K562 (cell line): ENCODE measurements at regions not wholly inside any gene's neighbourhood (a gene's known extent, or its start where the extent isn't known, plus 50 kb on each side); places are given as distances from the start of the nearest gene placed in this dataset.

Experiments
- ATAC-seq: fragments of 200-7000 bp; cut with Tn5 transposase; 3 replicates; pipeline ENCODE4 v1.9.1; 2020; ENCODE audit warnings: moderate library complexity
- BruUV-seq: library from RNA; stranded (reverse); fragments of 400-500 nt; replicated peaks from 2 replicates; lab custom pipeline; 2021; lab: Mats Ljungman, UMichigan
- CTCF ChIA-PET: fragments of 300-600 bp; formaldehyde crosslinking; extraction: SDS; loops from one replicate; lab custom pipeline; 2021; ENCODE audit warnings: low intra/inter-chr PET ratio; lab: Yijun Ruan, JAX
- POLR2A ChIA-PET: fragments of 300-600, 350-650 bp; sonication (Branson Sonifier 250); formaldehyde crosslinking; extraction: SDS; loops from one replicate; lab custom pipeline; 2021; ENCODE audit warnings: antibody characterized with exemption, inconsistent platforms; lab: Yijun Ruan, JAX
- DNase-seq, 4 experiments: peaks; one replicate each; pipeline versions ENCODE4 v3.0.0 to v3.0.0-alpha.2; 2011 to 2018; ENCODE audit warnings: low spot score in 3 of 4, mixed read lengths in 3 of 4; ENCODE audit errors: extremely low read depth in 1 of 4
- FAIRE-seq: peaks from 2 replicates; lab custom pipeline; 2011; peaks lifted over from hg19 to GRCh38; lab: Jason Lieb, UNC
- H2AFZ ChIP-seq: 2 replicates; pipeline ENCODE4 v1.6.0; 2011; ENCODE audit warnings: low read depth, low read length, control low read depth, inconsistent platforms
- H3K27ac ChIP-seq: fragments of 200-600 bp; 3 replicates; pipeline ENCODE4 v1.8.0; 2011; ENCODE audit warnings: low read depth, mild to moderate bottlenecking, control low read depth, inconsistent platforms, low read length, moderate library complexity, mixed read lengths; ENCODE audit errors: extremely low read depth
- H3K27me3 ChIP-seq, 2 experiments: fragments of 300-600 bp in 1 of 2; 2 replicates in 1 of 2; 3 replicates in 1 of 2; pipeline versions ENCODE4 v1.6.0 to v1.8.0; 2011; ENCODE audit warnings: inconsistent platforms in 2 of 2, low read length in 2 of 2, mild to moderate bottlenecking in 1 of 2, mixed read lengths in 1 of 2, moderate library complexity in 1 of 2; ENCODE audit not compliant: control insufficient read depth in 2 of 2, insufficient read depth in 2 of 2
- H3K36me3 ChIP-seq: fragments of 300-600 bp; 3 replicates; pipeline ENCODE4 v1.8.0; 2011; ENCODE audit warnings: mild to moderate bottlenecking, low read length, inconsistent platforms; ENCODE audit not compliant: control insufficient read depth, insufficient read depth
- H3K4me1 ChIP-seq, 2 experiments: fragments of 200-600 bp in 1 of 2; replicated peaks in 1 of 2; 2 replicates in 1 of 2; 3 replicates in 1 of 2; pipeline versions ENCODE4 v1.5.1 to v1.8.0; 2011; ENCODE audit warnings: inconsistent platforms in 2 of 2, low read length in 2 of 2, mild to moderate bottlenecking in 1 of 2, mixed read lengths in 1 of 2, moderate library complexity in 1 of 2; ENCODE audit not compliant: control insufficient read depth in 2 of 2, insufficient read depth in 2 of 2
- H3K4me2 ChIP-seq: 2 replicates; pipeline ENCODE4 v1.6.1; 2011; ENCODE audit warnings: low read length, control low read depth, inconsistent platforms, mixed read lengths; ENCODE audit not compliant: insufficient read depth
- H3K4me3 ChIP-seq: fragments of 200-600 bp; sonication (generic), shearing (Covaris generic); 2 replicates; pipeline ENCODE4 v1.5.1; 2016; ENCODE audit warnings: control low read depth, inconsistent platforms
- H3K79me2 ChIP-seq: fragments of 200-600 bp; 3 replicates; pipeline ENCODE4 v1.8.0; 2011; ENCODE audit warnings: low read length, inconsistent platforms; ENCODE audit not compliant: control insufficient read depth, insufficient read depth
- H3K9ac ChIP-seq, 2 experiments: 2 replicates each; pipeline versions ENCODE4 v1.6.0 to v1.6.1; 2011; ENCODE audit warnings: low read depth in 2 of 2, low read length in 2 of 2, control low read depth in 1 of 2, inconsistent platforms in 1 of 2, mild to moderate bottlenecking in 1 of 2, mixed read lengths in 1 of 2; ENCODE audit not compliant: insufficient read depth in 1 of 2
- H3K9me1 ChIP-seq: one replicate; pipeline ENCODE4 v1.6.0; 2011; ENCODE audit warnings: inconsistent platforms, mild to moderate bottlenecking, low read length, moderate library complexity; ENCODE audit not compliant: control insufficient read depth, insufficient read depth
- H3K9me3 ChIP-seq: replicated peaks from 2 replicates; pipeline ENCODE4 v1.5.1; 2011; ENCODE audit warnings: low read depth, low read length, inconsistent platforms; ENCODE audit not compliant: control insufficient read depth, insufficient read depth
- H4K20me1 ChIP-seq: replicated peaks from 2 replicates; pipeline ENCODE4 v1.6.1; 2011; ENCODE audit warnings: low read length, inconsistent platforms, mixed read lengths; ENCODE audit not compliant: control insufficient read depth, insufficient read depth
- ARID2 ChIP-seq: fragments of 450-650 bp; IDR thresholded peaks from 2 replicates; pipeline ENCODE4 v1.6.1; 2017; ENCODE audit warnings: antibody characterized with exemption, mild to moderate bottlenecking
- FOS ChIP-seq: IDR thresholded peaks from 3 replicates; pipeline ENCODE4 v1.6.1; 2011; ENCODE audit not compliant: insufficient read length; ENCODE audit errors: extremely low read depth
- HDGF ChIP-seq: fragments of 450-650 bp; IDR thresholded peaks from 2 replicates; pipeline ENCODE4 v1.6.1; 2016
- RHOXF2B ChIP-seq: fragments of 250-450 bp; sonication (Bioruptor Pico); conservative IDR thresholded peaks from 2 replicates; pipeline ENCODE4 v1.5.1; 2021
- SNAPC5 ChIP-seq: fragments of 250-450 bp; sonication (Bioruptor Pico); IDR thresholded peaks from 2 replicates; pipeline ENCODE4 v1.8.0; 2021; ENCODE audit warnings: moderate library complexity, mild to moderate bottlenecking, inconsistent platforms
- SRSF1 ChIP-seq: fragments of 200-400 bp; formaldehyde crosslinking; IDR thresholded peaks from 2 replicates; pipeline ENCODE4 v1.6.1; 2017; ENCODE audit warnings: mild to moderate bottlenecking, low read depth, low read length, moderate library complexity
- ZNF282 ChIP-seq: sonication (generic); formaldehyde crosslinking; IDR thresholded peaks from 2 replicates; pipeline ENCODE4 v1.8.1; 2023; ENCODE audit warnings: missing genetic modification reagents
- ZNF436 ChIP-seq: fragments of 250-450, 450-650 bp; sonication (Bioruptor Pico); formaldehyde crosslinking; IDR thresholded peaks from 2 replicates; pipeline ENCODE4 v1.7.0; 2020; ENCODE audit warnings: mild to moderate bottlenecking
- WGBS: fragments of 100-300 bp; shearing (Covaris generic); methylation state at CpG from one replicate; pipeline ENCODE4 v1.1.6; 2016; ENCODE audit warnings: low coverage, mixed read lengths; ENCODE audit not compliant: insufficient coverage; ENCODE audit errors: missing lambda C conversion rate; 5-methylcytosine and 5-hydroxymethylcytosine counted together
- in situ Hi-C: fragments of 300-500 bp; cut with MboI; formaldehyde crosslinking; loops from 4 replicates; pipeline ENCODE4 v1.15.0; 2018; ENCODE audit warnings: inconsistent platforms, mixed read lengths
- intact Hi-C: fragments of 100-400 bp; cut with micrococcal nuclease; formaldehyde crosslinking; loops from 2 replicates; pipeline ENCODE4 v1.14.2; 2022
- TF ChIP-seq, protein P1 (sequence below), 2 experiments: fragments of 450-650 bp; IDR thresholded peaks; 2 replicates each; pipeline ENCODE4 v1.6.1; 2016
- TF ChIP-seq, protein P2 (sequence below): sonication (generic); formaldehyde crosslinking; IDR thresholded peaks from 2 replicates; pipeline ENCODE4 v1.8.1; 2023; ENCODE audit warnings: mild to moderate bottlenecking, missing genetic modification reagents, moderate library complexity
- TF ChIP-seq, protein P3 (sequence below): fragments of 450-650 bp; IDR thresholded peaks from 2 replicates; pipeline ENCODE4 v1.6.1; 2014; ENCODE audit warnings: low read depth, mild to moderate bottlenecking, moderate library complexity, borderline replicate concordance

- TF ChIP-seq ZNF436 (no peak), RHOXF2B (CRISPR knock-in tag) (no peak)
Measured at GRCh38 chr4:100722866-100723459, 205.1 kb upstream of the EMCN start (continued).

- no peaks in the 10 kb centered on the region for H4K20me1 ChIP-seq
- no peak overlapping the region for H3K9ac ChIP-seq
- in situ Hi-C loops = no loop called here
- no peaks in the 10 kb centered on the region for H3K27me3 ChIP-seq
- DNase-seq (no peak), FAIRE-seq (no peak), ATAC-seq (no peak)
- intact Hi-C loops = no loop called here
- H3K9me1 ChIP-seq = no peaks in the 10 kb centered on the region
- 2% methylated on average over 2 of the region's 2 CpGs for WGBS
- H3K79me2 ChIP-seq = no peaks in the 10 kb centered on the region
- H3K27ac ChIP-seq = no peak overlapping the region
- CTCF ChIA-PET = no interaction called here
- H3K4me3 ChIP-seq = no peak overlapping the region
- H3K4me2 ChIP-seq = no peak overlapping the region
- H2AFZ ChIP-seq = no peak overlapping the region
- no TSS peak for BruUV-seq
- H3K4me1 ChIP-seq = no peaks in the 10 kb centered on the region
- H3K36me3 ChIP-seq = no peaks in the 10 kb centered on the region
- no peaks in the 10 kb centered on the region; the same call in 1 of the 2 replicates for H3K9me3 ChIP-seq
- POLR2A ChIA-PET = no interaction called here
- TF ChIP-seq HDGF (no peak), SNAPC5 (CRISPR knock-in tag) (no peak), ZNF282 (CRISPR knock-in tag) (no peak), FOS (no peak), SRSF1 (no peak), ARID2 (no peak)
- TF ChIP-seq, protein P1, sequence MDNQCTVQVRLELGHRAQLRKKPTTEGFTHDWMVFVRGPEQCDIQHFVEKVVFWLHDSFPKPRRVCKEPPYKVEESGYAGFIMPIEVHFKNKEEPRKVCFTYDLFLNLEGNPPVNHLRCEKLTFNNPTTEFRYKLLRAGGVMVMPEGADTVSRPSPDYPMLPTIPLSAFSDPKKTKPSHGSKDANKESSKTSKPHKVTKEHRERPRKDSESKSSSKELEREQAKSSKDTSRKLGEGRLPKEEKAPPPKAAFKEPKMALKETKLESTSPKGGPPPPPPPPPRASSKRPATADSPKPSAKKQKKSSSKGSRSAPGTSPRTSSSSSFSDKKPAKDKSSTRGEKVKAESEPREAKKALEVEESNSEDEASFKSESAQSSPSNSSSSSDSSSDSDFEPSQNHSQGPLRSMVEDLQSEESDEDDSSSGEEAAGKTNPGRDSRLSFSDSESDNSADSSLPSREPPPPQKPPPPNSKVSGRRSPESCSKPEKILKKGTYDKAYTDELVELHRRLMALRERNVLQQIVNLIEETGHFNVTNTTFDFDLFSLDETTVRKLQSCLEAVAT (IDR thresholded peaks at IDR 0.05) = no peak
- TF ChIP-seq, protein P2, sequence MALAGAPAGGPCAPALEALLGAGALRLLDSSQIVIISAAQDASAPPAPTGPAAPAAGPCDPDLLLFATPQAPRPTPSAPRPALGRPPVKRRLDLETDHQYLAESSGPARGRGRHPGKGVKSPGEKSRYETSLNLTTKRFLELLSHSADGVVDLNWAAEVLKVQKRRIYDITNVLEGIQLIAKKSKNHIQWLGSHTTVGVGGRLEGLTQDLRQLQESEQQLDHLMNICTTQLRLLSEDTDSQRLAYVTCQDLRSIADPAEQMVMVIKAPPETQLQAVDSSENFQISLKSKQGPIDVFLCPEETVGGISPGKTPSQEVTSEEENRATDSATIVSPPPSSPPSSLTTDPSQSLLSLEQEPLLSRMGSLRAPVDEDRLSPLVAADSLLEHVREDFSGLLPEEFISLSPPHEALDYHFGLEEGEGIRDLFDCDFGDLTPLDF (CRISPR knock-in tag) = no peak
- TF ChIP-seq, protein P3, sequence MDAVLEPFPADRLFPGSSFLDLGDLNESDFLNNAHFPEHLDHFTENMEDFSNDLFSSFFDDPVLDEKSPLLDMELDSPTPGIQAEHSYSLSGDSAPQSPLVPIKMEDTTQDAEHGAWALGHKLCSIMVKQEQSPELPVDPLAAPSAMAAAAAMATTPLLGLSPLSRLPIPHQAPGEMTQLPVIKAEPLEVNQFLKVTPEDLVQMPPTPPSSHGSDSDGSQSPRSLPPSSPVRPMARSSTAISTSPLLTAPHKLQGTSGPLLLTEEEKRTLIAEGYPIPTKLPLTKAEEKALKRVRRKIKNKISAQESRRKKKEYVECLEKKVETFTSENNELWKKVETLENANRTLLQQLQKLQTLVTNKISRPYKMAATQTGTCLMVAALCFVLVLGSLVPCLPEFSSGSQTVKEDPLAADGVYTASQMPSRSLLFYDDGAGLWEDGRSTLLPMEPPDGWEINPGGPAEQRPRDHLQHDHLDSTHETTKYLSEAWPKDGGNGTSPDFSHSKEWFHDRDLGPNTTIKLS = no peak
Measured at GRCh38 chr4:100722133-100722532, 204.3 kb upstream of the EMCN start.
